Cardiac muscle cell (in vitro differentiated cells and primary cell): ENCODE measurements at regions not wholly inside any gene's neighbourhood (a gene's known extent, or its start where the extent isn't known, plus 50 kb on each side); places are given as distances from the start of the nearest gene placed in this dataset.

Experiments used
- DNase-seq, 2 donors: peaks; one replicate each; pipeline versions ENCODE4 v3.0.0 to v3.0.0-alpha.2; 2010 to 2017; ENCODE audit warnings: low read depth in 1 of 2, low spot score in 1 of 2
- H3K27ac ChIP-seq: fragments of 200-600 bp; sonication (generic); 2 replicates; pipeline ENCODE4 v1.5.1; 2016
- H3K27me3 ChIP-seq: fragments of 200-600 bp; sonication (generic); 2 replicates; pipeline ENCODE4 v1.6.0; 2016; ENCODE audit warnings: control low read depth
- H3K36me3 ChIP-seq: fragments of 200-600 bp; sonication (generic); 2 replicates; pipeline ENCODE4 v1.5.1; 2016; ENCODE audit warnings: control low read depth
- H3K4me1 ChIP-seq: fragments of 200-600 bp; sonication (generic); 2 replicates; pipeline ENCODE4 v1.8.1; 2017; ENCODE audit warnings: low read depth, mild to moderate bottlenecking, mixed run types
- H3K4me3 ChIP-seq: fragments of 200-600 bp; sonication (generic); 2 replicates; pipeline ENCODE4 v1.5.1; 2016; ENCODE audit warnings: mild to moderate bottlenecking
- H3K9me3 ChIP-seq: fragments of 200-600 bp; sonication (generic); 2 replicates; pipeline ENCODE4 v1.5.1; 2017; ENCODE audit warnings: low read depth, mild to moderate bottlenecking, control low read depth
- TF ChIP-seq, protein P1 (sequence below): IDR thresholded peaks from 2 replicates; pipeline ENCODE4 v1.5.1; 2012; ENCODE audit warnings: low read depth, mild to moderate bottlenecking, low read length

DNA sequence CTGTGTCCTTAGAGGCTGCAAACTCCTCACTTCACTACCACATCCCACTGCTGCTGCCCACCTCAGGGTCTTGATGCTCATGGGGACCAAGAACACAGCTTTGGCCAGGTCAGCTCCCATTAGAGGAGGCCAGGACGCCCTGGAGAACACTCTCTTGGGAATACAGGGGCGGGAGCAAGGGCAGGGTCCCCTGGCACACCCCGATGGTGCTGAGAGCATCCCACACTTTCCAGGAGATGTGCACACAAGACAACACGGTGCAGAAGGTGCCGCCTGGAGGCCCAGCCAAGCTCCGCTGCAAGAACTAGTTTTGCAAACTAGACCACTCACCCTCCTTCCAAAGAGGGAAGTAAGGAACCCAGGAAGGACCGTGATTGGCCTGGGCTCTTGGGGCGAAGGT, 304.4 kb upstream of the SALL3 start:
- Histone ChIP-seq H3K4me3 (no peak overlapping the region), H3K9me3 (no peaks in the 10 kb centered on the region), H3K36me3 (no peaks in the 10 kb centered on the region), H3K4me1 (no peaks in the 10 kb centered on the region), H3K27me3 (no peaks in the 10 kb centered on the region), H3K27ac (no peak overlapping the region)
- TF ChIP-seq, protein P1, sequence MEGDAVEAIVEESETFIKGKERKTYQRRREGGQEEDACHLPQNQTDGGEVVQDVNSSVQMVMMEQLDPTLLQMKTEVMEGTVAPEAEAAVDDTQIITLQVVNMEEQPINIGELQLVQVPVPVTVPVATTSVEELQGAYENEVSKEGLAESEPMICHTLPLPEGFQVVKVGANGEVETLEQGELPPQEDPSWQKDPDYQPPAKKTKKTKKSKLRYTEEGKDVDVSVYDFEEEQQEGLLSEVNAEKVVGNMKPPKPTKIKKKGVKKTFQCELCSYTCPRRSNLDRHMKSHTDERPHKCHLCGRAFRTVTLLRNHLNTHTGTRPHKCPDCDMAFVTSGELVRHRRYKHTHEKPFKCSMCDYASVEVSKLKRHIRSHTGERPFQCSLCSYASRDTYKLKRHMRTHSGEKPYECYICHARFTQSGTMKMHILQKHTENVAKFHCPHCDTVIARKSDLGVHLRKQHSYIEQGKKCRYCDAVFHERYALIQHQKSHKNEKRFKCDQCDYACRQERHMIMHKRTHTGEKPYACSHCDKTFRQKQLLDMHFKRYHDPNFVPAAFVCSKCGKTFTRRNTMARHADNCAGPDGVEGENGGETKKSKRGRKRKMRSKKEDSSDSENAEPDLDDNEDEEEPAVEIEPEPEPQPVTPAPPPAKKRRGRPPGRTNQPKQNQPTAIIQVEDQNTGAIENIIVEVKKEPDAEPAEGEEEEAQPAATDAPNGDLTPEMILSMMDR: no peak
- DNase-seq: no peak

DNA sequence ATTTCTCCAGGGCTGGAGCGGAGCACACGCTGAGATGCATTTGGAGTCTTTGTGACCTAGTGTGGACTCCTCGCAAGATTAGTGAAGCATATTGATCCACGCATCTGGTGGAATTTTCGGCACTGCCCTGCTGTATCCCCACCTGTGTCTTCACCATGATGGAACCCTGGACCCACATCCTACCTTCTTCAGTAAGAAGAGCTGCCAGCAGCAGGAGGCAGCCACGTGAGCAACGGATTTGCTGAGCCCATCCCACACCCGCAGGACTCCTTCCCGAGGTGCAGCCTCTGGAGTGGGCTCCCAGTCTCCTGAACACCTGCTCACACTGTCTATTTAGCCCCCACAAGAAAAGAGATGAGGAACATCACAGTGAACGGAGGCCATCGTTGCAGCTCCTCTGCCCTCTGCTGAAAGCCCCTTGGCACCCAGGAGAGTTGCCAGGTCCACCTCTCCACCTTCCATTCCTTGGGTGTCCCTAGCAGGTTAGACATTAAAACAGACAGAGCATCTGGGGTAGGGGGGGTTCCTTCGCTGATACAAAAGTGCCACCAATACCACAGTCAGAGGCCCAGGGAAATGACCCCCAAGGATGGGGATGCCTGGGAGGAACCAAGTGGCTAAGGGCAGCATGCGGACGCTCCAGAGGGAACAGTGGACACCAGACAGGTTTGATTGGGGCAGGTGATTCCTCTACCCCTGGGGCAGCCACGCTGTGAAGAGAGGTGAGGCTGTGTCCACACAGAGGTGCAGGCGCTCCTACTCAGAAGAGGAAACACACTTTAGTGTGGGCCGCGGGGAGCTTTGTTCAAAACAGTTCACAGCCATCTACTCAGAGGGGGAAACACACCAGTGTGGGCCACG, 302.8 kb upstream of the SALL3 start:
- Histone ChIP-seq H3K36me3 (no peaks in the 10 kb centered on the region), H3K27me3 (no peaks in the 10 kb centered on the region), H3K9me3 (no peaks in the 10 kb centered on the region), H3K4me3 (no peak overlapping the region), H3K4me1 (no peaks in the 10 kb centered on the region), H3K27ac (no peak overlapping the region)
- DNase-seq: no peak
- TF ChIP-seq, protein P1: no peak

DNA sequence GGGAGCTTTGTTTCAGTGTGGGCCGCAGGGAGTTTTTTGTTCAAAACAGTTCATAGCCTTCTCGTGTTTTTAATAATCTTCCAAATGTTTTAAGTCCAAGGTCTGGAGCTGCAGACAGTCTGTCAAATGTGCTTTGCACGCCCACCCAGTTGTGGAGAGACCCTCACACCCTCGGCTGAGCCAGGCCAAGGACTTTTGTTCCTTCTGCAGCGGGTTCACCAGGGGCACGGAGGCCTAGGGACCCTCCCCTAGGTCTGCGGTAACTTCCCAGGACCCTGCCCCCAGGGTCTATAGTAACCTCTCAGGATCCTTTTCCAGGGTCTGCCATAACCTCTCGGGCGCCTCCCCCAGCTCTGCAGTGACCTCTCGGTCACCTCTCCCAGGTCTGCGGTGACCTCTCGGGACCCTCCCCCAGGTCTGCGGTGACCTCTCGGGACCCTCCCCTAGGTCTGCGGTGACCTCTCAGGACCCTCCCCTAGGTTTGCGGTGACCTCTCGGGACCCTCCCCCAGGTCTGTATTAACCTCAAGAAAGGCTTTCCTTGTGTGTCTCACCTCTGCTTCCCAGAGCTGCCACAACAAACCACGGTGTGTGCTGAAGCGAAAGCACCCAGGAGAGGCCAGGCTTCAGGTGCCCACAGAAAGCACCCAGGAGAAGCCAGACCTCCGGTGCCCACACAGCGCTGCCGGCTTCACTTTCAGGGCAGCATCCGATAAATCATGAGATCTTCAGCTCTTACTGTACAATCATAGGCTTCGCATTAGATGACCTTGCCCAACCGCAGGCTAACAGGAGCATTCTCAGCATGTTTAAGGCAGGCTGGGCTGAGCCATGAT, 301.9 kb upstream of the SALL3 start:
- Histone ChIP-seq H3K27me3 (no peaks in the 10 kb centered on the region), H3K9me3 (no peaks in the 10 kb centered on the region), H3K27ac (no peak overlapping the region), H3K4me3 (no peak overlapping the region), H3K36me3 (no peaks in the 10 kb centered on the region), H3K4me1 (no peaks in the 10 kb centered on the region)
- DNase-seq: no peak
- TF ChIP-seq, protein P1: no peak

DNA sequence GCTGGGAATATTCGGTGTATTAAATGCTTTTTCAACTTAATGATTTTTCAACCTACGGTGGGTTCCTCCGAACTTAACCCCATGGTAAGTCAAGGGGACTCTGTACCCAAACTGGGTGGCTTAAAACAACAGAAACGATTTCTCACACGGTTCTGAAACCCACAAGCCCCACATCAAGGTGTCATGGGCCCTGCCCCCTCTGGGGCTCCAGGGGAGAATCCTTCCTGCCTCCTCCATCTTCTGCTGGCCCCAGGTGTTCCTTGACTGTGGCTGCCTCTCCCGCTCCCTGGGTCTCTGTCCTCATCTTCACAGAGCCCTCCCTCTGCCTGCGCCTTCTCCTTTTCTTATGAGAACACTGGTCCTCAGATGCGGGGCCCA, 301.3 kb upstream of the SALL3 start:
- no peaks in the 10 kb centered on the region for H3K27me3 ChIP-seq
- no peak for DNase-seq
- TF ChIP-seq, protein P1: no peak

DNA sequence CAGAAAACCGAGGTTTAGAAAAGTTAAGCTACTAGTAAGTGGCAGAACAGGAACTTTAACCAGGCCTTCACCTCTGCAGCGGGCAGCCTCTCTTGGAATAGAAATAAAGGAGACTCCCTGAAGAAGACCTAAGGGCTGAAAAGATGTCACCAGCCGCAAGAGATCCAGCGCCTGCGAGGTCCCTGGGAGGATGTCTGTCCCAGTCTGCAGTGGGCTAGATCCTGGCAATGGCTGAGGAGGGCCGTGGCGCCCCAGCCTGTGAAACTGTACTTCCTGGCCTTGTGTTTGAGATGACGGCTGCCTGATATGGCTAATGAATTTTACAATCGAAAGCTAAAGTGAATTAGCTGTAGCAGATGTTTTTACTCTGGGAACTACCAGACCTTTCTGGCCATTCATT, 300.6 kb upstream of the SALL3 start:
- TF ChIP-seq, protein P1: no peak
- Histone ChIP-seq H3K4me3 (no peak overlapping the region), H3K4me1 (no peaks in the 10 kb centered on the region)

More for the DNA sequence above, 301.3 kb upstream of the SALL3 start:
- H3K36me3 ChIP-seq: no peaks in the 10 kb centered on the region
- no peak overlapping the region for H3K27ac ChIP-seq
- no peaks in the 10 kb centered on the region for H3K9me3 ChIP-seq
- no peak overlapping the region for H3K4me3 ChIP-seq
- no peaks in the 10 kb centered on the region for H3K4me1 ChIP-seq

More for the DNA sequence above, 300.6 kb upstream of the SALL3 start:
- Histone ChIP-seq H3K9me3 (no peaks in the 10 kb centered on the region), H3K27ac (no peak overlapping the region), H3K27me3 (no peaks in the 10 kb centered on the region), H3K36me3 (no peaks in the 10 kb centered on the region)
- no peak for DNase-seq
